Stimulated activated naive B cell treated with anti-CD40 and anti-IgM and Interleukin-4, amounts not matched to agents 10 μg/mL and 1 μg/mL and 100 μg/mL, for 72 hours (primary cell): ENCODE measurements at regions not wholly inside any gene's neighbourhood (a gene's known extent, or its start where the extent isn't known, plus 50 kb on each side); places are given as distances from the start of the nearest gene placed in this dataset.

Experiments
- ATAC-seq, 2 donors: fragments of 150-1000 bp; cut with Tn5 transposase; replicated peaks; 2 replicates each; pipeline ENCODE4 v1.10.0; 2021; ENCODE audit warnings: moderate library complexity in 1 of 2
- DNase-seq: peaks from one replicate; pipeline ENCODE4 v3.0.0; 2021
- H3K27ac Mint-ChIP-seq: one replicate; pipeline ENCODE4 v1.8.0; 2022; ENCODE audit warnings: mild to moderate bottlenecking, mixed read lengths
- H3K27me3 Mint-ChIP-seq, 2 donors: one replicate each; pipeline ENCODE4 v1.8.0; 2022; ENCODE audit warnings: mixed read lengths in 2 of 2
- H3K36me3 Mint-ChIP-seq, 2 donors: one replicate each; pipeline ENCODE4 v1.8.0; 2022; ENCODE audit warnings: mixed read lengths in 2 of 2, mild to moderate bottlenecking in 1 of 2
- H3K4me1 Mint-ChIP-seq, 2 donors: one replicate each; pipeline ENCODE4 v1.8.0; 2022; ENCODE audit warnings: mixed read lengths in 2 of 2, mild to moderate bottlenecking in 1 of 2
- H3K4me3 Mint-ChIP-seq, 2 donors: one replicate each; pipeline ENCODE4 v1.8.0; 2022; ENCODE audit warnings: mild to moderate bottlenecking in 2 of 2, mixed read lengths in 2 of 2, moderate library complexity in 1 of 2
- H3K9me3 Mint-ChIP-seq, 2 donors: one replicate each; pipeline ENCODE4 v1.8.0; 2022; ENCODE audit warnings: mixed read lengths in 2 of 2, mild to moderate bottlenecking in 1 of 2

GRCh38 chr2:117661619-117662018 lies 152.9 kb upstream of the DDX18 start:
- ATAC-seq (no peak), DNase-seq (no peak)
- H3K4me1 Mint-ChIP-seq = no peaks in the 10 kb centered on the region
- no peaks in the 10 kb centered on the region for H3K9me3 Mint-ChIP-seq
- H3K4me3 Mint-ChIP-seq = no peak overlapping the region
- no peak overlapping the region for H3K27ac Mint-ChIP-seq
- no peaks in the 10 kb centered on the region for H3K36me3 Mint-ChIP-seq
- no peaks in the 10 kb centered on the region for H3K27me3 Mint-ChIP-seq

- H3K36me3 Mint-ChIP-seq = no peaks in the 10 kb centered on the region
- no peak for ATAC-seq
- no peaks in the 10 kb centered on the region for H3K9me3 Mint-ChIP-seq
- no peak for DNase-seq
- no peaks in the 10 kb centered on the region for H3K27me3 Mint-ChIP-seq
- no peak overlapping the region for H3K4me3 Mint-ChIP-seq
- H3K27ac Mint-ChIP-seq = no peak overlapping the region
- no peaks in the 10 kb centered on the region for H3K4me1 Mint-ChIP-seq
Measured at GRCh38 chr2:117674172-117674571, 140.3 kb upstream of the DDX18 start.

GRCh38 chr2:117679952-117680351 lies 134.5 kb upstream of the DDX18 start:
- no peak overlapping the region for H3K4me3 Mint-ChIP-seq
- DNase-seq (no peak), ATAC-seq (no peak)
- H3K36me3 Mint-ChIP-seq = no peaks in the 10 kb centered on the region
- no peak overlapping the region for H3K27ac Mint-ChIP-seq
- H3K27me3 Mint-ChIP-seq = no peaks in the 10 kb centered on the region
- H3K4me1 Mint-ChIP-seq = no peaks in the 10 kb centered on the region
- H3K9me3 Mint-ChIP-seq = no peaks in the 10 kb centered on the region

GRCh38 chr2:117684919-117685318 lies 129.6 kb upstream of the DDX18 start:
- H3K4me3 Mint-ChIP-seq = no peak overlapping the region
- H3K27me3 Mint-ChIP-seq = peaks cover 0 to 4% of the 10 kb centered on the region in 2 donors
- H3K4me1 Mint-ChIP-seq = no peaks in the 10 kb centered on the region
- H3K36me3 Mint-ChIP-seq = no peaks in the 10 kb centered on the region
- ATAC-seq (no peak), DNase-seq (no peak)
- H3K27ac Mint-ChIP-seq = no peak overlapping the region
- H3K9me3 Mint-ChIP-seq = no peaks in the 10 kb centered on the region

- Mint-ChIP-seq H3K4me3 (no peak overlapping the region), H3K4me1 (no peaks in the 10 kb centered on the region), H3K36me3 (no peaks in the 10 kb centered on the region), H3K27me3 (peaks cover 0 to 4% of the 10 kb centered on the region in 2 donors), H3K27ac (no peak overlapping the region), H3K9me3 (no peaks in the 10 kb centered on the region)
- DNase-seq (no peak), ATAC-seq (no peak)
Measured at GRCh38 chr2:117686699-117687098, 127.8 kb upstream of the DDX18 start.

- H3K27me3 Mint-ChIP-seq = no peaks in the 10 kb centered on the region
- ATAC-seq (no peak), DNase-seq (no peak)
- H3K4me1 Mint-ChIP-seq = no peaks in the 10 kb centered on the region
- H3K9me3 Mint-ChIP-seq = peaks cover 0 to 4% of the 10 kb centered on the region in 2 donors
- no peaks in the 10 kb centered on the region for H3K36me3 Mint-ChIP-seq
- no peak overlapping the region for H3K27ac Mint-ChIP-seq
- H3K4me3 Mint-ChIP-seq = no peak overlapping the region
Measured at GRCh38 chr2:117691595-117691994, 122.9 kb upstream of the DDX18 start.

- no peaks in the 10 kb centered on the region for H3K36me3 Mint-ChIP-seq
- H3K27ac Mint-ChIP-seq = no peak overlapping the region
- H3K9me3 Mint-ChIP-seq = peaks cover 0 to 4% of the 10 kb centered on the region in 2 donors
Measured at GRCh38 chr2:117692001-117692763, 122.3 kb upstream of the DDX18 start.

GRCh38 chr2:117693154-117693553 lies 121.3 kb upstream of the DDX18 start:
- DNase-seq (no peak), ATAC-seq (no peak)
- Mint-ChIP-seq H3K36me3 (no peaks in the 10 kb centered on the region), H3K4me3 (no peak overlapping the region), H3K9me3 (peaks cover 0 to 4% of the 10 kb centered on the region in 2 donors), H3K27ac (no peak overlapping the region), H3K27me3 (no peaks in the 10 kb centered on the region), H3K4me1 (no peaks in the 10 kb centered on the region)

More at GRCh38 chr2:117692001-117692763, 122.3 kb upstream of the DDX18 start:
- ATAC-seq = no peak
- DNase-seq = no peak
- Mint-ChIP-seq H3K4me3 (no peak overlapping the region), H3K4me1 (no peaks in the 10 kb centered on the region), H3K27me3 (no peaks in the 10 kb centered on the region)

- ATAC-seq = no peak
- Mint-ChIP-seq H3K4me3 (no peak overlapping the region), H3K9me3 (peaks cover 0 to 4% of the 10 kb centered on the region in 2 donors), H3K36me3 (no peaks in the 10 kb centered on the region), H3K27ac (no peak overlapping the region), H3K4me1 (no peaks in the 10 kb centered on the region), H3K27me3 (no peaks in the 10 kb centered on the region)
- no peak for DNase-seq
Measured at GRCh38 chr2:117693651-117694050, 120.8 kb upstream of the DDX18 start.

- DNase-seq = no peak
- no peaks in the 10 kb centered on the region for H3K4me1 Mint-ChIP-seq
- H3K4me3 Mint-ChIP-seq = no peak overlapping the region
- H3K36me3 Mint-ChIP-seq = no peaks in the 10 kb centered on the region
- H3K27ac Mint-ChIP-seq = no peak overlapping the region
- no peak for ATAC-seq
- no peaks in the 10 kb centered on the region for H3K27me3 Mint-ChIP-seq
- peaks cover 0 to 6% of the 10 kb centered on the region in 2 donors for H3K9me3 Mint-ChIP-seq
Measured at GRCh38 chr2:117698287-117698686, 116.2 kb upstream of the DDX18 start.

- Mint-ChIP-seq H3K27me3 (no peaks in the 10 kb centered on the region), H3K27ac (no peak overlapping the region), H3K9me3 (peaks cover 0 to 6% of the 10 kb centered on the region in 2 donors), H3K4me1 (no peaks in the 10 kb centered on the region), H3K36me3 (no peaks in the 10 kb centered on the region), H3K4me3 (no peak overlapping the region)
- ATAC-seq (no peak), DNase-seq (no peak)
Measured at GRCh38 chr2:117698819-117699218, 115.7 kb upstream of the DDX18 start.

GRCh38 chr2:117700471-117700870 lies 114.0 kb upstream of the DDX18 start:
- Mint-ChIP-seq H3K9me3 (peaks cover 0 to 6% of the 10 kb centered on the region in 2 donors), H3K4me1 (no peaks in the 10 kb centered on the region), H3K4me3 (no peak overlapping the region), H3K36me3 (no peaks in the 10 kb centered on the region), H3K27me3 (no peaks in the 10 kb centered on the region), H3K27ac (no peak overlapping the region)
- ATAC-seq = no peak
- DNase-seq = no peak

GRCh38 chr2:117701365-117701764 lies 113.1 kb upstream of the DDX18 start:
- DNase-seq (no peak), ATAC-seq (no peak)
- H3K9me3 Mint-ChIP-seq = peaks cover 0 to 2% of the 10 kb centered on the region in 2 donors
- H3K4me3 Mint-ChIP-seq = no peak overlapping the region
- no peaks in the 10 kb centered on the region for H3K4me1 Mint-ChIP-seq
- H3K36me3 Mint-ChIP-seq = no peaks in the 10 kb centered on the region
- H3K27ac Mint-ChIP-seq = no peak overlapping the region
- no peaks in the 10 kb centered on the region for H3K27me3 Mint-ChIP-seq

- Mint-ChIP-seq H3K4me1 (no peaks in the 10 kb centered on the region), H3K9me3 (peaks cover 0 to 2% of the 10 kb centered on the region in 2 donors), H3K27ac (no peak overlapping the region), H3K4me3 (no peak overlapping the region), H3K27me3 (no peaks in the 10 kb centered on the region), H3K36me3 (no peaks in the 10 kb centered on the region)
- ATAC-seq = no peak
- no peak for DNase-seq
Measured at GRCh38 chr2:117702098-117702497, 112.4 kb upstream of the DDX18 start.

- Mint-ChIP-seq H3K4me3 (no peak overlapping the region), H3K27me3 (no peaks in the 10 kb centered on the region), H3K4me1 (no peaks in the 10 kb centered on the region), H3K27ac (no peak overlapping the region), H3K36me3 (no peaks in the 10 kb centered on the region), H3K9me3 (no peaks in the 10 kb centered on the region)
- no peak for DNase-seq
- no peak for ATAC-seq
Measured at GRCh38 chr2:117703858-117704257, 110.6 kb upstream of the DDX18 start.
